ENCODE measurements at regions not wholly inside any gene's neighbourhood (a gene's known extent, or its start where the extent isn't known, plus 50 kb on each side); places are given as distances from the start of the nearest gene placed in this dataset.

DNA sequence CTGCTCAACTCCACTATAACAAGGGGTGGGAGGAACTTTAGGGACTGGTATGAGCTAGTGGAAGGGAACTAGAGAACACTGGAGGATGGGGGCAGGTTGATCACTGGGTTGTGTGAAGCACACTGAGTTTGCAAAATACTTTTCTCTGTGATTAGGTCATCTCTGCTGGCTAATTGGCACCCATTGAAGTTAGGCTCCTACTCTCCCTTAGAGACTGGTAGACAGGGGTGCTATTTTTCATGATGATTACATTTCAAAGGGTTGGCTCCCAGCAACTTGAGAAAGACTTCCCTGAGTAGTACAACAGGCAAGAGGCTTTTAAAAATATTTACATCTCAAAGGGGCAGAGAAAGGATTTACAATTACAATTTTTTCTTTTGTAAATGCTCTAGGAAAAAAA lies 50.4 kb upstream of the MTAP start:
- no peak for ATAC-seq
- TF ChIP-seq EP300 (IDR thresholded peaks at IDR 0.05): no peak
- TF ChIP-seq POLR2AphosphoS5 (IDR thresholded peaks at IDR 0.05): no peak
- no peak for TF ChIP-seq POLR2A (IDR thresholded peaks at IDR 0.05)
- TF ChIP-seq, protein P1, sequence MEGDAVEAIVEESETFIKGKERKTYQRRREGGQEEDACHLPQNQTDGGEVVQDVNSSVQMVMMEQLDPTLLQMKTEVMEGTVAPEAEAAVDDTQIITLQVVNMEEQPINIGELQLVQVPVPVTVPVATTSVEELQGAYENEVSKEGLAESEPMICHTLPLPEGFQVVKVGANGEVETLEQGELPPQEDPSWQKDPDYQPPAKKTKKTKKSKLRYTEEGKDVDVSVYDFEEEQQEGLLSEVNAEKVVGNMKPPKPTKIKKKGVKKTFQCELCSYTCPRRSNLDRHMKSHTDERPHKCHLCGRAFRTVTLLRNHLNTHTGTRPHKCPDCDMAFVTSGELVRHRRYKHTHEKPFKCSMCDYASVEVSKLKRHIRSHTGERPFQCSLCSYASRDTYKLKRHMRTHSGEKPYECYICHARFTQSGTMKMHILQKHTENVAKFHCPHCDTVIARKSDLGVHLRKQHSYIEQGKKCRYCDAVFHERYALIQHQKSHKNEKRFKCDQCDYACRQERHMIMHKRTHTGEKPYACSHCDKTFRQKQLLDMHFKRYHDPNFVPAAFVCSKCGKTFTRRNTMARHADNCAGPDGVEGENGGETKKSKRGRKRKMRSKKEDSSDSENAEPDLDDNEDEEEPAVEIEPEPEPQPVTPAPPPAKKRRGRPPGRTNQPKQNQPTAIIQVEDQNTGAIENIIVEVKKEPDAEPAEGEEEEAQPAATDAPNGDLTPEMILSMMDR (IDR thresholded peaks at IDR 0.05): no peak
- Histone ChIP-seq H3K4me3 (no peak overlapping the region), H3K27ac (no peak overlapping the region), H3K4me1 (no peaks in the 10 kb centered on the region), H3K27me3 (peaks cover 12% of the 10 kb centered on the region), H3K9me3 (no peaks in the 10 kb centered on the region), H3K36me3 (no peaks in the 10 kb centered on the region)

Small RNA genes in the stretch of these regions (small RNA-seq; reads per million reads assigned to genes)
- 0 to 0.09 (median 0) reads per million in 4 donors for gene RN7SL151P

Measured in gastroesophageal sphincter (tissue), 4 donors.